IMR-90 (cell line): ENCODE measurements at regions not wholly inside any gene's neighbourhood (a gene's known extent, or its start where the extent isn't known, plus 50 kb on each side); places are given as distances from the start of the nearest gene placed in this dataset.

Experiments
- ATAC-seq: fragments of 200-7000 bp; cut with Tn5 transposase; 2 replicates; pipeline ENCODE4 v1.9.1; 2020; ENCODE audit warnings: low read depth, mild to moderate bottlenecking, moderate library complexity
- BruUV-seq: library from RNA; stranded (reverse); fragments of 400-500 nt; replicated peaks from 2 replicates; lab custom pipeline; 2021; lab: Mats Ljungman, UMichigan
- CTCF ChIA-PET: fragments of 300-600 bp; formaldehyde crosslinking; extraction: SDS; loops from one replicate; lab custom pipeline; 2021; ENCODE audit warnings: antibody characterized with exemption; lab: Yijun Ruan, JAX
- POLR2A ChIA-PET: fragments of 300-600 bp; sonication (Branson Sonifier 250); formaldehyde crosslinking; loops from one replicate; lab custom pipeline; 2022; ENCODE audit warnings: antibody characterized with exemption; ENCODE audit not compliant: unreplicated experiment; lab: Charles Lee
- DNase-seq: peaks from one replicate; pipeline ENCODE4 v3.0.0; 2013
- H2AFZ ChIP-seq: replicated peaks from 2 replicates; pipeline ENCODE3; 2013; ENCODE audit warnings: low read length, mild to moderate bottlenecking; ENCODE audit not compliant: poor library complexity
- H2AK5ac ChIP-seq: 2 replicates; pipeline ENCODE4 v1.6.1; 2013; ENCODE audit warnings: low read depth, low read length, inconsistent platforms
- H2AK9ac ChIP-seq: replicated peaks from 2 replicates; pipeline ENCODE3; 2013; ENCODE audit warnings: mild to moderate bottlenecking, low read depth, low read length, moderate library complexity; ENCODE audit not compliant: poor library complexity
- H2BK120ac ChIP-seq: 2 replicates; pipeline ENCODE4 v1.6.1; 2013; ENCODE audit warnings: low read depth, low read length, inconsistent platforms
- H2BK15ac ChIP-seq: 3 replicates; pipeline ENCODE4 v1.6.1; 2013; ENCODE audit warnings: low read depth, low read length, inconsistent platforms
- H2BK20ac ChIP-seq: 2 replicates; pipeline ENCODE4 v1.6.1; 2013; ENCODE audit warnings: low read depth, mild to moderate bottlenecking, inconsistent platforms, low read length, moderate library complexity
- H2BK5ac ChIP-seq: 2 replicates; pipeline ENCODE4 v1.6.1; 2013; ENCODE audit warnings: mild to moderate bottlenecking, low read depth, low read length, inconsistent platforms; ENCODE audit not compliant: poor library complexity, severe bottlenecking
- H3K14ac ChIP-seq: replicated peaks from 2 replicates; pipeline ENCODE4 v1.6.1; 2013; ENCODE audit warnings: low read depth, low read length, inconsistent platforms
- H3K18ac ChIP-seq: 2 replicates; pipeline ENCODE4 v1.6.1; 2013; ENCODE audit warnings: low read depth, low read length, control low read depth
- H3K23ac ChIP-seq: 2 replicates; pipeline ENCODE4 v1.6.1; 2013; ENCODE audit warnings: low read depth, low read length, inconsistent platforms
- H3K27ac ChIP-seq: 2 replicates; pipeline ENCODE4 v1.5.1; 2013; ENCODE audit warnings: mild to moderate bottlenecking, control low read depth, low read length; ENCODE audit not compliant: insufficient read depth
- H3K27me3 ChIP-seq: 2 replicates; pipeline ENCODE4 v1.6.1; 2013; ENCODE audit warnings: low read length; ENCODE audit not compliant: control insufficient read depth, insufficient read depth
- H3K36me3 ChIP-seq: 2 replicates; pipeline ENCODE4 v1.6.1; 2013; ENCODE audit warnings: low read length, mixed read lengths; ENCODE audit not compliant: control insufficient read depth, insufficient read depth
- H3K4ac ChIP-seq: 2 replicates; pipeline ENCODE4 v1.6.1; 2013; ENCODE audit warnings: low read depth, low read length, inconsistent platforms
- H3K4me1 ChIP-seq: 2 replicates; pipeline ENCODE4 v1.6.1; 2013; ENCODE audit warnings: low read length, mixed read lengths; ENCODE audit not compliant: control insufficient read depth, insufficient read depth
- H3K4me2 ChIP-seq: 2 replicates; pipeline ENCODE4 v1.6.1; 2013; ENCODE audit warnings: low read depth, mild to moderate bottlenecking, control low read depth, low read length, moderate library complexity
- H3K4me3 ChIP-seq: 2 replicates; pipeline ENCODE4 v1.5.1; 2013; ENCODE audit warnings: low read depth, mild to moderate bottlenecking, control low read depth, low read length, moderate library complexity; ENCODE audit not compliant: insufficient read depth
- H3K56ac ChIP-seq: 2 replicates; pipeline ENCODE4 v1.6.1; 2013; ENCODE audit warnings: low read length, inconsistent platforms; ENCODE audit not compliant: insufficient read depth; ENCODE audit errors: extremely low read depth
- H3K79me1 ChIP-seq, 2 experiments: 2 replicates each; pipeline ENCODE4 v1.6.1; 2013; ENCODE audit warnings: low read length in 2 of 2, inconsistent platforms in 1 of 2, low read depth in 1 of 2
- H3K9ac ChIP-seq: 2 replicates; pipeline ENCODE4 v1.6.1; 2013; ENCODE audit warnings: low read depth, low read length, control low read depth
- H3K9me1 ChIP-seq: 2 replicates; pipeline ENCODE4 v1.6.1; 2013; ENCODE audit warnings: low read length, inconsistent platforms; ENCODE audit not compliant: insufficient read depth
- H3K9me3 ChIP-seq: 2 replicates; pipeline ENCODE4 v1.6.1; 2013; ENCODE audit warnings: low read length; ENCODE audit not compliant: control insufficient read depth, insufficient read depth
- H4K20me1 ChIP-seq: 2 replicates; pipeline ENCODE4 v1.6.1; 2013; ENCODE audit warnings: low read length, inconsistent platforms; ENCODE audit not compliant: insufficient read depth
- H4K5ac ChIP-seq: 2 replicates; pipeline ENCODE4 v1.6.1; 2013; ENCODE audit warnings: mild to moderate bottlenecking, low read depth, low read length, control low read depth
- H4K8ac ChIP-seq, 2 experiments: 2 replicates each; pipeline ENCODE4 v1.6.1; 2013; ENCODE audit warnings: low read depth in 2 of 2, low read length in 2 of 2, control low read depth in 1 of 2, inconsistent platforms in 1 of 2
- H4K91ac ChIP-seq: 2 replicates; pipeline ENCODE4 v1.6.1; 2013; ENCODE audit warnings: low read depth, low read length, inconsistent platforms; ENCODE audit not compliant: insufficient read depth
- BHLHE40 ChIP-seq: fragments of 150-350 bp; IDR thresholded peaks from 2 replicates; pipeline ENCODE4 v1.6.1; 2016; ENCODE audit warnings: mild to moderate bottlenecking, low read depth, low read length
- CEBPB ChIP-seq: IDR thresholded peaks from 2 replicates; pipeline ENCODE4 v1.6.1; 2012; ENCODE audit warnings: low read depth, low read length, improper control_type of control experiment
- CHD1 ChIP-seq: IDR thresholded peaks from 2 replicates; pipeline ENCODE4 v1.6.1; 2012; ENCODE audit warnings: low read depth, low read length, improper control_type of control experiment
- MAFK ChIP-seq: IDR thresholded peaks from 2 replicates; pipeline ENCODE4 v1.6.1; 2012; ENCODE audit warnings: low read depth, low read length, improper control_type of control experiment
- MAZ ChIP-seq: IDR thresholded peaks from 2 replicates; pipeline ENCODE4 v1.6.1; 2012; ENCODE audit warnings: low read depth, mild to moderate bottlenecking, low read length, improper control_type of control experiment, moderate library complexity, borderline replicate concordance
- NFE2L2 ChIP-seq: fragments of 150-350 bp; IDR thresholded peaks from 2 replicates; pipeline ENCODE4 v1.6.1; 2016; ENCODE audit warnings: low read depth, mild to moderate bottlenecking, low read length
- POLR2A ChIP-seq: IDR thresholded peaks from 2 replicates; pipeline ENCODE4 v1.6.1; 2012; ENCODE audit warnings: mild to moderate bottlenecking, low read depth, low read length
- RAD21 ChIP-seq: IDR thresholded peaks from 2 replicates; pipeline ENCODE4 v1.6.1; 2012; ENCODE audit warnings: low read length, improper control_type of control experiment
- RCOR1 ChIP-seq: IDR thresholded peaks from 2 replicates; pipeline ENCODE4 v1.6.1; 2012; ENCODE audit warnings: mild to moderate bottlenecking, low read length, improper control_type of control experiment; ENCODE audit not compliant: insufficient replicate concordance
- RFX5 ChIP-seq: IDR thresholded peaks from 2 replicates; pipeline ENCODE4 v1.8.0; 2012; ENCODE audit warnings: low read depth, mild to moderate bottlenecking, low read length, moderate library complexity
- WGBS, 2 experiments: methylation state at CpG; one replicate each; pipeline versions ENCODE4 v1.1.5 to v1.1.7; 2013; ENCODE audit warnings: missing lambda C conversion rate in 2 of 2; ENCODE audit not compliant: insufficient read length in 1 of 2; ENCODE audit errors: extremely low coverage in 2 of 2; 5-methylcytosine and 5-hydroxymethylcytosine counted together
- dilution Hi-C: fragments of 300-500 bp; cut with HindIII; formaldehyde crosslinking; loops from one replicate; pipeline ENCODE4 v1.14.3; 2018; ENCODE audit warnings: low sequenced_read_pairs; ENCODE audit not compliant: unreplicated experiment
- in situ Hi-C: fragments of 300-500 bp; cut with MboI; formaldehyde crosslinking; loops from 3 replicates; pipeline ENCODE4 v1.14.3; 2019; ENCODE audit warnings: low sequenced_read_pairs, inconsistent platforms, mixed read lengths
- intact Hi-C: fragments of 100-400 bp; cut with micrococcal nuclease; formaldehyde crosslinking; loops from 2 replicates; pipeline ENCODE4 v1.10.0; 2022
- TF ChIP-seq, protein P1 (sequence below): conservative IDR thresholded peaks from 2 replicates; pipeline ENCODE4 v1.5.1; 2012; ENCODE audit warnings: mild to moderate bottlenecking, low read depth, low read length, improper control_type of control experiment
- TF ChIP-seq, protein P2 (sequence below): fragments of 150-350 bp; IDR thresholded peaks from 2 replicates; pipeline ENCODE4 v1.6.1; 2017; ENCODE audit warnings: mild to moderate bottlenecking, antibody characterized with exemption, low read length, low read depth

- no peak overlapping the region for H3K23ac ChIP-seq
- H4K8ac ChIP-seq = no peak overlapping the region
- dilution Hi-C loops (no loop called here), intact Hi-C loops (no loop called here), in situ Hi-C loops (no loop called here)
- H2AK9ac ChIP-seq = no peak overlapping the region
- H2BK5ac ChIP-seq = no peak overlapping the region
- H3K56ac ChIP-seq = no peak overlapping the region
- H3K79me1 ChIP-seq = no peaks in the 10 kb centered on the region
- H3K27ac ChIP-seq = no peak overlapping the region
- no peak overlapping the region for H3K4me3 ChIP-seq
- ChIA-PET CTCF (no interaction called here), POLR2A (no interaction called here)
- H4K5ac ChIP-seq = no peak overlapping the region
- DNase-seq = no peak
- peak overlapping the region; percentile 13; the same call in 1 of the 2 replicates for H2BK120ac ChIP-seq
- peaks cover 11% of the 10 kb centered on the region for H3K4me1 ChIP-seq
- no peaks in the 10 kb centered on the region for H4K20me1 ChIP-seq
- H3K4ac ChIP-seq = no peak overlapping the region; the same call in 1 of the 2 replicates
- no peak for ATAC-seq
- H3K18ac ChIP-seq = no peak overlapping the region
- H3K9me1 ChIP-seq = peaks cover 4% of the 10 kb centered on the region; the same call in 1 of the 2 replicates
- no peak overlapping the region for H3K9ac ChIP-seq
- BruUV-seq = no TSS peak
- no peaks in the 10 kb centered on the region for H3K36me3 ChIP-seq
- WGBS, 2 experiments = 83% methylated on average over 1 of the region's 2 CpGs; no CpG with 5 or more reads in 1 of the 2 experiments
- no peak overlapping the region for H4K91ac ChIP-seq
- no peak overlapping the region for H2AK5ac ChIP-seq
- H2AFZ ChIP-seq = no peak overlapping the region
- H2BK15ac ChIP-seq = no peak overlapping the region
- H3K4me2 ChIP-seq = no peak overlapping the region
- TF ChIP-seq RAD21 = no peak
- TF ChIP-seq RCOR1 = no peak
- TF ChIP-seq RFX5 = no peak
- TF ChIP-seq MAZ = no peak
- no peak for TF ChIP-seq POLR2A
- TF ChIP-seq, protein P1, sequence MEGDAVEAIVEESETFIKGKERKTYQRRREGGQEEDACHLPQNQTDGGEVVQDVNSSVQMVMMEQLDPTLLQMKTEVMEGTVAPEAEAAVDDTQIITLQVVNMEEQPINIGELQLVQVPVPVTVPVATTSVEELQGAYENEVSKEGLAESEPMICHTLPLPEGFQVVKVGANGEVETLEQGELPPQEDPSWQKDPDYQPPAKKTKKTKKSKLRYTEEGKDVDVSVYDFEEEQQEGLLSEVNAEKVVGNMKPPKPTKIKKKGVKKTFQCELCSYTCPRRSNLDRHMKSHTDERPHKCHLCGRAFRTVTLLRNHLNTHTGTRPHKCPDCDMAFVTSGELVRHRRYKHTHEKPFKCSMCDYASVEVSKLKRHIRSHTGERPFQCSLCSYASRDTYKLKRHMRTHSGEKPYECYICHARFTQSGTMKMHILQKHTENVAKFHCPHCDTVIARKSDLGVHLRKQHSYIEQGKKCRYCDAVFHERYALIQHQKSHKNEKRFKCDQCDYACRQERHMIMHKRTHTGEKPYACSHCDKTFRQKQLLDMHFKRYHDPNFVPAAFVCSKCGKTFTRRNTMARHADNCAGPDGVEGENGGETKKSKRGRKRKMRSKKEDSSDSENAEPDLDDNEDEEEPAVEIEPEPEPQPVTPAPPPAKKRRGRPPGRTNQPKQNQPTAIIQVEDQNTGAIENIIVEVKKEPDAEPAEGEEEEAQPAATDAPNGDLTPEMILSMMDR = no peak
- TF ChIP-seq BHLHE40 = no peak
- TF ChIP-seq NFE2L2 = no peak
- TF ChIP-seq CEBPB = no peak
- no peak for TF ChIP-seq CHD1
- no peak for TF ChIP-seq MAFK
- TF ChIP-seq, protein P2, sequence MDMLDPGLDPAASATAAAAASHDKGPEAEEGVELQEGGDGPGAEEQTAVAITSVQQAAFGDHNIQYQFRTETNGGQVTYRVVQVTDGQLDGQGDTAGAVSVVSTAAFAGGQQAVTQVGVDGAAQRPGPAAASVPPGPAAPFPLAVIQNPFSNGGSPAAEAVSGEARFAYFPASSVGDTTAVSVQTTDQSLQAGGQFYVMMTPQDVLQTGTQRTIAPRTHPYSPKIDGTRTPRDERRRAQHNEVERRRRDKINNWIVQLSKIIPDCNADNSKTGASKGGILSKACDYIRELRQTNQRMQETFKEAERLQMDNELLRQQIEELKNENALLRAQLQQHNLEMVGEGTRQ = no peak
- 0 out of 2 replicates have a peak, but pooled peaks cover 2% of the 10 kb centered on the region for H3K27me3 ChIP-seq
- H2BK20ac ChIP-seq = no peak overlapping the region
- no peak overlapping the region for H3K14ac ChIP-seq
- peaks cover 2% of the 10 kb centered on the region; the same call in 1 of the 2 replicates for H3K9me3 ChIP-seq
Observed at GRCh38 chr13:95356916-95357315, 55.7 kb upstream of the ABCC4 start.
